NCI-H128 (cell line): ENCODE measurements at regions not wholly inside any gene's neighbourhood (a gene's known extent, or its start where the extent isn't known, plus 50 kb on each side); places are given as distances from the start of the nearest gene placed in this dataset.

Source experiments
- DNase-seq: peaks from one replicate; lab custom pipeline; 2025; ENCODE audit not compliant: unreplicated experiment; lab: John Stamatoyannopoulos, UW

GRCh38 chr2:8391584-8391983, 290.3 kb upstream of the ID2 start:
- DNase-seq, result no peak

GRCh38 chr2:8392098-8392866, 289.6 kb upstream of the ID2 start:
- DNase-seq, result no peak

GRCh38 chr2:8393506-8393905, 288.4 kb upstream of the ID2 start:
- no peak for DNase-seq

- no peak for DNase-seq
These were observed 287.7 kb upstream of the ID2 start for GRCh38 chr2:8394131-8394530.

GRCh38 chr2:8394569-8395359, 287.1 kb upstream of the ID2 start:
- DNase-seq, result no peak

GRCh38 chr2:8395718-8396117, 286.1 kb upstream of the ID2 start:
- no peak for DNase-seq

- DNase-seq, result no peak
These were observed 283.7 kb upstream of the ID2 start for GRCh38 chr2:8398040-8398668.

GRCh38 chr2:8399731-8400130, 282.1 kb upstream of the ID2 start:
- no peak for DNase-seq

GRCh38 chr2:8400196-8400595, 281.7 kb upstream of the ID2 start:
- no peak for DNase-seq

GRCh38 chr2:8402222-8402621, 279.6 kb upstream of the ID2 start:
- DNase-seq, result no peak

- DNase-seq, result no peak
These were observed 278.0 kb upstream of the ID2 start for GRCh38 chr2:8403876-8404275.

- no peak for DNase-seq
These were observed 276.5 kb upstream of the ID2 start for GRCh38 chr2:8405334-8405733.

GRCh38 chr2:8406271-8406670, 275.6 kb upstream of the ID2 start:
- no peak for DNase-seq

- no peak for DNase-seq
These were observed 274.5 kb upstream of the ID2 start for GRCh38 chr2:8407332-8407731.

- no peak for DNase-seq
These were observed 273.0 kb upstream of the ID2 start for GRCh38 chr2:8408560-8409460.

- DNase-seq, result no peak
These were observed 272.2 kb upstream of the ID2 start for GRCh38 chr2:8409461-8410260.

- DNase-seq, result no peak
These were observed 269.8 kb upstream of the ID2 start for GRCh38 chr2:8412082-8412481.

GRCh38 chr2:8412586-8412985, 269.3 kb upstream of the ID2 start:
- DNase-seq, result no peak

- no peak for DNase-seq
These were observed 268.2 kb upstream of the ID2 start for GRCh38 chr2:8413589-8414135.
